ENCODE measurements at regions not wholly inside any gene's neighbourhood (a gene's known extent, or its start where the extent isn't known, plus 50 kb on each side); places are given as distances from the start of the nearest gene placed in this dataset.

GRCh38 chr5:105536675-105537074 is 1974.1 kb upstream of the NUDT12 start:
- TF ChIP-seq SNAI2 (CRISPR knock-in tag; IDR thresholded peaks at IDR 0.05) (no peak), TOX (CRISPR knock-in tag; IDR thresholded peaks at IDR 0.05; ENCODE audit: borderline replicate concordance) (no peak), ARNTL (CRISPR knock-in tag; IDR thresholded peaks at IDR 0.05; ENCODE audit: borderline replicate concordance, low read depth) (no peak), ZNF70 (CRISPR knock-in tag; IDR thresholded peaks at IDR 0.05) (no peak), PATZ1 (CRISPR knock-in tag; IDR thresholded peaks at IDR 0.05; ENCODE audit: borderline replicate concordance) (no peak), ZFP3 (CRISPR knock-in tag; IDR thresholded peaks at IDR 0.05) (no peak), BACH2 (CRISPR knock-in tag; IDR thresholded peaks at IDR 0.05; ENCODE audit: borderline replicate concordance) (no peak), RARB (CRISPR knock-in tag; IDR thresholded peaks at IDR 0.05) (no peak), OSR1 (CRISPR knock-in tag; IDR thresholded peaks at IDR 0.05) (no peak), CREB5 (CRISPR knock-in tag; IDR thresholded peaks at IDR 0.05; ENCODE audit: low read depth) (no peak), ZNF565 (CRISPR knock-in tag; conservative IDR thresholded peaks at IDR 0.05; ENCODE audit: low read depth) (no peak)
